ENCODE measurements at regions not wholly inside any gene's neighbourhood (a gene's known extent, or its start where the extent isn't known, plus 50 kb on each side); places are given as distances from the start of the nearest gene placed in this dataset.
"Not testable (repeated sequence)": the region's sequence is repeated elsewhere in the genome, so short reads cannot be mapped to it uniquely, and the experiment has no call there.

GRCh38 chr19:23984911-23985310, 70.2 kb downstream of the ZNF726 start:
- DNase-seq (ENCODE audit: low read depth), result not testable (repeated sequence)

DNA sequence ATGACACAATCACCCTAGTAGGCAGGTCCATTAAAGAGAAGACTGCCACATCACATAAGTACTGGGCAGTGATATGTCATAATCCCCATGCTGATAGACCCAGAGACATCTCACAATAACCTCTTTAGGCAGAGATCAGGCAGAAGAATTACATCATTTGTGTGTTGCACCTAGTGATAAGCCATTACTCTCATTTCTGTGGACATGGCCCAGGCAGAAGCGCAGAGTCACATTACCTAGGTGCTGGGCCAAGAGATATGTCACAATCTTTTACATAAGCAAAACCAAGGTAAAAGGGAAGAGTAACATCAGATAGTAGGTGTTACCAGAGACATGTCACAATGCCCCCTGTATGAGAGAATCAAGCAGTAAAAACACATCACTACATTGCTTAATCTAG, 71.9 kb downstream of the ZNF726 start:
- DNase-seq (ENCODE audit: low read depth), result no peak

- peak; percentile 15 for DNase-seq (ENCODE audit: low read depth)
Measured at GRCh38 chr19:23991170-23991569, 76.5 kb downstream of the ZNF726 start.

DNA sequence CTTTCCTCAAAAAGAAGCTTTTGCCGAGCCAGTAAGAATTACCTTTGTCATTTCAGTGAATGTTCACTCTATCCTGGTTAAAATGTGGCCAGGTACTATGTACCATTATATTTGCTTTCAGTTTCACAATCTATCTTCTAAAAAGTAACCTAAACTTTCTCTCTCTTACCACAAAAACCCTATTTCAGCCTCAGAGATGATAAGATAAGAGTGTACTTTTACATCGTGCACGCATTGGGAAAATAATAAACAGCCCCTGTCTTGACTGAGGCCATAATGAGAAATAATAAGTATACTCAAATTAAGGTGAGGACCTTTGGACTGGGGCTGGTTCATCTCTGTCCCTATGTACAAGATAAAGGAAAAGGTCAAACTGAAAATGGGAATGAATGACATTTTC, 77.7 kb downstream of the ZNF726 start:
- no peak for DNase-seq (ENCODE audit: low read depth)

DNA sequence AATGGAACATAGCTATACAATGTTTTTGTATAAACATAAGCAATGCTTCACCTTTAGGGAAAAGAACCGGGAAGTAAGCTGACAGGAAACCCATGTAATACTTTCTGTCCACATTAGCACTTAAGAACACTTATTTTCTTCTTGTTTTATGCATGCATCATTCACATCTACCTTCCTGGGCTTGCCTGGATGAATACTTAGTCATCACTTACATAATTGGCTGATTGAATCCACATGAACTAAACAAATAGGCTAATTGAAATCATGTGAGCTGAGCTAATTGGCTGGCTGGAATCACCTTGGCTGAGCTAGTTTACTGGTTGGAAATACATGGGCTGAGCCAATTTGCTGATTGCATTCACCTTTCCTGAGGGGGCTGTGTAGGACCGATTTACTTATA, 78.8 kb downstream of the ZNF726 start:
- DNase-seq (ENCODE audit: low read depth), result no peak

DNA sequence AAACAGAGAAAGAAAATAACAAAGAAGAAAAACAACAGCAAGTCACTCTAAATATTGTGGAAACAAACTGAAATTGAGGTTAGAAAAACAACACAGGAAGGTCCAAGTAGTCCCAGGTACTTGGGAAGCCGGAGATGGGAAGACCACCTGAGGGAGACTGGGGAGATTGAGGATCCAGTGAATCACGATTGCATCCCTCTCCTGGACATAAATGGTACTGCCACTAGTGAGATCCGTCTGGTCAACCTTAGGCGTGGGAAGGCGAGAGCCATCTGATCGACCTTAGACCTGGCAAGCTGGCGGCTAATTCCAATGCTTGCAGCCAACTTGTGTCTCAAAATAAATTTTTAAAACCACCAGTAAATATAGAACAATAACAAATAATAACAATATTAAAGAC, 81.9 kb downstream of the ZNF726 start:
- DNase-seq (ENCODE audit: low read depth), result peak; percentile 10

- DNase-seq (ENCODE audit: low read depth), result no peak
Measured at GRCh38 chr19:23998568-23998967, 83.9 kb downstream of the ZNF726 start.

GRCh38 chr19:23999821-24000610, 85.3 kb downstream of the ZNF726 start:
- DNase-seq (ENCODE audit: low read depth), result no peak

DNA sequence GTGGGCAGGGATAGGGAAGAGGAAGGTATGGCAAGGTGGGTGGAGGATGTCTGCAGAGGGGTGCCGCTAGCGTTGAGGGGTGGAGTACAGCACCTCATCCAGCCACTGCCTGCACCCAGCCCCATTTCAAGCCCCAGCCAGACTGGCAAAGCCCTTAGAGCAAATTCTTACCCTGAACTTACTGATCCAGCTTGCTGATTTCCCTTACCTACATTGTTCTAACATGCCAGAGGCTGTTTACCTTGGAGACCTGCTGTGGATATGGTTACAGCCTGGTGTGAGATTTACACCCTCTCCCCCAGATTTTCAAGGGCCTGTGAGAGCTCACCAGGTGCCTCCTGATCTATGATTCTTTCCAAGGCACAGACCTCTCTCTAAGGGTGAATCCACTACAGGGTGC, 86.0 kb downstream of the ZNF726 start:
- no peak for DNase-seq (ENCODE audit: low read depth)

GRCh38 chr19:24002256-24002945, 84.6 kb upstream of the ZNF254 start:
- DNase-seq (ENCODE audit: low read depth), result no peak

DNA sequence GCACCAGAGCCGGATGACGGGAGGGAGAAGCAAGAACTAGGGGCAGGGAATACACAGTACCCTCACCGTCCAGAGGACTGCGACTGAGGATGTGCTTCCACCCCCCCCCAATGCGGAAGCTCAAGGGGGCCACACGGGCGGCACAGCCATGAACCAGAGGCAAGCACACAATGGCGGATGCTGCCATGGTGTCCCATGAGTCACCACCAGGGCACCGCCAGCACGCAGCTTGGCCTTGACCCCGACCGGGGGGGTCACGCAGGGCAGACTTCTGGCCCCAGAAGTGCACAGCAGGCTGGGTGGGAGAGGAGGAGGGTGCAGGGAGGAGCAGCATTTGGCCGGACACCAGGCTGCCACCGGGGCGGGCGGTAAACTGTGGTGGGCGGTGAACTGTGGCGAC, 83.5 kb upstream of the ZNF254 start:
- no peak for DNase-seq (ENCODE audit: low read depth)

GRCh38 chr19:24004166-24004565, 82.8 kb upstream of the ZNF254 start:
- no peak for DNase-seq (ENCODE audit: low read depth)

DNA sequence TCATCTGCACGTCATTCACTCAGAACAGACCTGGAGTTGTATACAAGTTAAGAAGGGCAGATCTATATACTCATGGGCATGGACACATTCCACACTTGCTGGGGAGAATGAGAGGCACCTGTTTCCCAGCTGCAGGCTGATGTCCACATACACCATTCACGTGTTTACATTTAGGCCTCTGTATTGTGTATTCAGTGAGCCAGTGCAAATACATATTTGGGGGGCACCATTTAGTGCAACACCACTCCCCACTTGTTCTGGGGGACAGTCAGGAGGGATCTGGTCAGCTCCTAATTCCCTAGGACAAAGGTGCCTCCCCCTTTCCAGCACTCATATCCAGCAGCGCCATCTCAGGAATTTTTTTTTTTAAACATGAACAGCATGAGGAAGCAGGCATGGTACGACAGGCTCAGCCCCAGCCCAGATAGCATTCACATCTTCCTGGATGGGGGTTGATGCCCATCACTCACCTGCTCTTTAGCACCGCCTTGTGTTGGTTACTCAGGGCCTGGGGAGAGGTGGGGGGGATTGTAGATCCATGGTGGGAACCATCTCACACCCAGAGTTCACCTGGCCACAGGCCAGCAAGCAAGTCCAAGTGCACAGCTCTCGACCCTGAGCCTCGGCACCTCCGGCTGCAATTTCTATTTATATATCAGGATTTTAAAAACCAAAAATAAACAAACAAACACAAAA, 56.9 kb upstream of the ZNF254 start:
- no peak for DNase-seq (ENCODE audit: low read depth)

- DNase-seq (ENCODE audit: low read depth), result no peak
Measured at GRCh38 chr19:24032651-24033050, 54.3 kb upstream of the ZNF254 start.

DNA sequence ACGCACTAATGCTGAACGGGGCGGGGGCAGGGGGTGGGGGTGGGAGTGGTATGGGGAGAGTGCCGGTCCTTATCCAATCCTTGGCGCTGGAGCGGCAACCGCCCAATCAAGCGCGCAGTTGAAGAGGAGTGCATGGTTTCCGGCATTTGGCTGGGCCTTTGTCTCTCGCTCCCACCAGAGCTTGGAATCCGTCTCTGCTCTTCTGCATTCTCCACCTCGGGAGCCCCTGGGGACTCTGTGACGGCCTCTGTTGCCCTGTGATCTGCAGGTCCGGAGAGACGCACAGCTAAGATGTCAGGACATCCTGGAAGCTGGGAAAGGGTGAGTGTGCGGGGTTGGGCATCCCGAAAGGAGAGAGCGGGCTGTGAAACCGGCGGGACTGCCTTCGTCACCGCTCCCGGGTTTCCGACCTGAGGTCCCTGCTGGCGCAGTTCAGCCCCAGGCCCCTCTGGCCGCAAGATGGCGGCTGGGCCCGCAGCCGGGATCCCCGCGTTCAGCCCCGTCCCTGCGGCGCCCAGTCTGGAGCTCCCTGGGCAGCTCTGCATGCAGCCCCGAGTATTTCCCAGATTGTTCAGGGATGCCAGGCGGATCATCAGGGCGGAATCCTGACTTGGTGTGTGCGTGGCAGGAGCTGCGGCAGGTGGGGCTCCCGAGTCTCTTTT, 53.6 kb upstream of the ZNF254 start:
- DNase-seq (ENCODE audit: low read depth), result peak; percentile 86

GRCh38 chr19:24033963-24034342, 53.0 kb upstream of the ZNF254 start:
- DNase-seq (ENCODE audit: low read depth), result peak; percentile 33

GRCh38 chr19:24035261-24035880, 51.6 kb upstream of the ZNF254 start:
- DNase-seq (ENCODE audit: low read depth), result not testable (repeated sequence)

All from HT1080 (cell line).